ENCODE measurements at regions not wholly inside any gene's neighbourhood (a gene's known extent, or its start where the extent isn't known, plus 50 kb on each side); places are given as distances from the start of the nearest gene placed in this dataset.

- TF ChIP-seq POLR2AphosphoS5 (IDR thresholded peaks at IDR 0.05; ENCODE audit: borderline replicate concordance, low read depth, low read length), result no peak
- no peak for TF ChIP-seq EZH2 (IDR thresholded peaks at IDR 0.05)
These were observed 127.6 kb downstream of the GADD45G start for GRCh38 chr9:89732295-89732938.
